ENCODE measurements at regions not wholly inside any gene's neighbourhood (a gene's known extent, or its start where the extent isn't known, plus 50 kb on each side); places are given as distances from the start of the nearest gene placed in this dataset.
A peak's percentile ranks its signal among the peaks of the same experiment; 100 is the strongest.

DNA sequence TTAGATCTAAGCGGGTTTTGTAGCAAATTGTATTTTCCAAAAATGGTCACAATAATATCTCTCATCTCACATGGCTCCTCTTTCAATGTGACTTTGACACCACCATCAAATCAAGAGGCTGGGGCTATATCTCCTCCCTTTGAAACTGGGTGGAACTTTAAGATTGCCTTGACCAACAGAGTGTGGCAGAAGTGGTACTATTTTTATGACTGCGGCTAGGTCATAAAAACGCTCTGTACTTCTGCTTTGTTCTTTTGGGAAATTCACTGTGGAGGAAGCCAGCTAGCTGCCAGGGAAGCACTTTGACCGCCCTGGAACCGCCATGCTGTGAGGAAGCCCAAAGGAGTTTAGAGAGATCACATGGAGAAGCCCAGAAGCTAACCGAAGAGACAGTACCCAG is 50.7 kb upstream of the ACOT11 start:
- DNase-seq, result no peak

DNA sequence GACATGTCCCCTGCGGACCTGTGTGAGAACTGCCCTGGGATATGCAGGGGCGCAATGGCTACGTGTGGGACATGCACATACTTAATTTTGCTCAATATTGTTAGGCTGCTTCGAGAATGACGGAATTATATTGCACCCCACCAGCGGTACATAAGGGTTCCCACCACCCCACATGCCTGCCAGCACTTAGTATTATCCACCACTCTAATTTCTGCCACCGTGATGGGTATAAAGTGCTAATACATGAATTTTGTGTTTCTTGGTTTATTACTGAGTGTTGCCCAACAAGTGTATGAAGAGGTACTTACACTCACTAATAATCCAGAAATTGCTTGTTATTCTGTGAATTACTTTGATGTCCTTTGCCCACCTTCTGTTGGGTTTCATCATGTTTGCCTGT is 52.1 kb upstream of the ACOT11 start:
- DNase-seq, result no peak

GRCh38 chr1:54493608-54494007 is 54.4 kb upstream of the ACOT11 start:
- no peak for DNase-seq

DNA sequence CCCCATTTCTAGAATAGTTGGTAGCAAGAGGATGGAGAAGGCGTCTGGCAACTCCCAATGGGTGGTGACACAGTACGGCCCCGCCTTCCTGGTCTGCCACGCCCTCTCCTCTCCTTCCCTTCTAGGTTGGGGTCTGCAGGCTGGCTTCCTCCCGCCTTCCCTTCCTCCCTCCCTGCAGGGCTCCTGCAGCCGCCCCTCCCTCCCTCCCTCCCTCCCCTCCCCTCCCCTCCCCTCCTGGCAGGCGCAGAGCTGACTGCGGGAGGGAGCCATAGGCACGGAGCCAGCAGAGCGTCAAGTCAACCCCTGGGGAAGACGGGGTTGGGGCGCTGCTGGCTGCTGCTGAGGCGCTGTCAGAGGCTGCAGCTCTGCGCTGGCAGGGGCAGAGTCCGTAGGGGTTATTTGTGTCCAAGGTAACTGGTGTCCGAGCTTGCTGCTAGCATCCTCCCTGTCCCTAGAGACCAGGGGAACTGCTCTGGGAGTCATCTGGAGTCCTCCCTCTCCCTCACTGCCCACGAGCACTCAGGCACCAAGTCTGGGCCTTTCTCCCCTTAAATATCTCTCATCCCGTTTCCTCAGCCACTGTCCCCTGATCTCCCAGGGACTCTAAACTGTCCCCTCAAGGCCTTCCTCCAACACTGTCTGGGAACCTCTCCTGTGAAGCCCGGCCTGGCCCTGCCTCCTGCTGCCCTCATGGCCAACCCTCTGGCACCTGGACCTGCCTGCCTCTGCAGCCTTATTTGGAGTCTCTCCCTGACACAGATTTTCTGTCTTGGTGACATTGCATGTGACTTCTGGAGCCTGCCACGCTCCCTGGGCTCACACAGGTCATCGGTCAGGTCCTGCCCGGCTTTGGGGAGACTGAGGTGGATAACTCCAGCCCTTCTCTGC is 57.4 kb upstream of the ACOT11 start:
- peak in 6 of 51 donors; percentile 2 to 25 (median 18) for DNase-seq

DNA sequence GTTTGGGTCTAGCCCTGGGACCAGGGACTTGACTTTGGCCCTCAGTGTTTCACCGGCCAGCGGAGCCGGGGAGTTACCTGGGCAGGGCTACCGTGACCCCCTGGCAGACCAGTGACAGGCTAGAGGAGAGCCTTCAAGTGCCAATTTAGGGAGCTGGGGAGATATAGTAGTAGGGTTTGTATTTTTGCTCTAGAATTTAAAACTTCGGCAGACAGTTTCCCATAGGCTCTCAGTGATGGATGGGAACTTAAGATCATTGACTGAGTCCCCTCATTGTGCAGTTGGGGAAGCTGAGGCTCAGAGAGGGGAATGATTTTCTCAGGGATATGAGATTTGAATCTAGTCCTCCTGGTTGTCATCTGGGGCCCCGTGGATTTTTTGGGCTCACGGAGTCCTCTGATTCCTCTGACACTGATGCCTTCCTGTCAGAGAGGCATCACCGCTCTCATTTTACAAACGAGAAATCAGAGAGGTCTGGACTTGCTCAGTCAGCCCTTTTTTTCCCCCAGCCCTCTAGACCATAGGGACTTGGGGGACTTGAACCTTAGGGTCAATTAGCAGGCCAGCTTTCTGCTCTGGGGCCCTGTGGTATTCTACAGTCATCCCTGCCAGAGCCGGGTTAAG is 58.3 kb upstream of the ACOT11 start:
- no peak for DNase-seq

- DNase-seq, result peak in 50 of 51 donors; percentile 24 to 87 (median 66)
These were observed 59.0 kb upstream of the ACOT11 start for GRCh38 chr1:54488779-54489626.

DNA sequence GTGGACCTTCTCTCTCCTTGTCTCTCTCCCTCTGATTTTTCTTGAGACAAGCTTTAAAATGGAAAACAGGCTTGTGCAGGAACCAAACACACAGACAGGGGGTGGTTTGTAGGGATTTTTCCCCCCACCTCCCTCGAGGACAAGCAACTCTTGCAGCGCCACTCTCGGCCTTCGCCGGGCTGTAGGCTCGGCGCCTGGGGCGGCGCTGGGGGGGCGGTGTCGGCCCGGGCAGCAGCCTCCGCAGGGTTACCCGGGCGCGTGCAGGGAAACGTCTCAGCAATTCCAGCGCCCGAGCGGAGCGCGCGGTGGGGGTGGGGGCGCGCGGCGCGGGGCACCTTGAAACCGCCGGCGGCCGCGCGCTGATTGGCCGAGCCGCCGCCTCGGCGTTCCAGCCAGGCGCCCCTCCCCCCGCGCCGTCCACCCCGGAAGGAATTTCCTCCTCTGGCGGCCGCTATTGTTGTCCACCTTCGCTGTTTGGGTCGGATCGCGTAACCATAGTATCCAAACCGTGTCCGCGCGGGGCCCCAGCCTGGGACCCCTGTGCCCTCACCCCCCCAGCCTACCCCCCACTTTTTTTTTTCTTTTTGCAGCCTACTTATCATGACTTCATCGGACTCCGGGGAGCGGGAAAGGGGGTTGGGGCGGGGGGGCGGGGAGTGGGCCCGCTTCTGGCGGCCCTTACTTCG is 59.8 kb upstream of the ACOT11 start:
- DNase-seq, result peak; percentile 51 to 95 (median 82)

GRCh38 chr1:54487571-54488050 is 60.4 kb upstream of the ACOT11 start:
- DNase-seq, result peak in 39 of 51 donors; percentile 23 to 84 (median 51)

DNA sequence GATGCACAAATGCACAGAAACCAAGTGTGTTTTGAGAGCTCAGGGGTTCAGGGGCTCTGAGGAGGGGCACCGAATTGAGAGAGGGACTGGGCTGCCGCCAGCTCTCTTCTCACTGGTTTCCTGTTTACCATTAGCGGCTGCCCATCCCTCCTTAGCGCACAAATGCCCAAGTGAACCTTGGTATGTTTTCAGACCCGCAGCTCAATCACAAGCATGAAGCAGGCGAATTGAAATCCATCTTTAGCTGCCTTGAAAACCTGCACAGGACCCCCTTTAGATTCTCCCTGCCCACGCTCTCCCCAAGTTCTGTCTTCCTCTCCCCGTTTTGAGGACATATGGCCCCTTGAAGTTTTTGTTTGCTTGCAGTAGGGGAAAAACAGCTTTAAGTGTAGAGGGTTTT is 61.1 kb upstream of the ACOT11 start:
- DNase-seq, result no peak

DNA sequence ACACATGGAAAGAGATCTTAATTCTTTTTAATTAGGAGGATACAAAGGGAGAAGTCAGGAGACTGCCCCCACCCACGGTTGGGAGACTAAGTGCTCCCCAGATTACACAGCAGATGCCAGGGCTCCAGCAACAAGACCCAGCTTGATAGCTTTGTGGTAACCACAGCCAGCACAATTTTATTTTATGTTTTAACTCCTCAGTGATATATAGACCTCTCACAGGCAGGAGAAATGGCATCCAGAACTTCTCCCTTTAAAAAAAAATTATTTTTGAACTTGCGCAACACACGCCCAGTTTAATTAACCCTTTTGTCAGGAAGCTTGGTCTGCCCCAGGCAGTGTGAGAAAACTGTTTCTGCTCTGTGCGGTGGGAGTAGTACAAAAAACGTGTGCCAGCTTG is 62.6 kb upstream of the ACOT11 start:
- no peak for DNase-seq

- no peak for DNase-seq
These were observed 64.1 kb upstream of the ACOT11 start for GRCh38 chr1:54483875-54484437.

DNA sequence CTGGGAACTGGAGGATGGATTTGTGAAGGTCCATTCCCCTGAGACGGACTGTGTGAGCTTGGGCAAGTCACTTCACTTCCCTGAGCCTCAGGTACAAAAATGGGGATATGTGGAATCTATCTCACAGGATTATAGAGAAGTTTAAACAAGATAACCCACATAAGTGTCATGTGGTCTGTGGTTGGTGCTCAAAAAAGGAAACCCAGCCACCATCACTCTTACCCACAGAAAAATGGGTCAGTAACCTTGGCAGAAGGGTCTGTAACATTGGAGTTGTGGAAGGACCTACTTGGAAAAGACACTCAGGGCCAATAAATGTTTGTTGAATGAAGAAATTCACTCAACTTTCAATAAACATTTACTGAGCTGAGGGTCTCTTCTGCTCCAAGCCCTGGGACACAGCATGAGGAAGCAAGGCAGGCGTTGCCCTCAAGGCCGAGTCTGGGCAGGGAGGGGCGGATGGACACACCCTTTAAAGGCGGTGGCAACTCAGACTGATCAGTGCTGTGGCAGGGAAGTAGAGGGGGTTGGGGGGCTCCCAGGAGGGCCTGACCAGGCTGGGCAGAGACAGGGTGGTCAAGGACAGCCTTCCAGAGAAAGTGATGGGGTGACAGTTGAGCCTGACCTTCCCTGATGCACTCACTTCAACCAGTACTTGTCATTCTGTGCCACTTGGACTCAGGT is 66.7 kb upstream of the ACOT11 start:
- no peak for DNase-seq

DNA sequence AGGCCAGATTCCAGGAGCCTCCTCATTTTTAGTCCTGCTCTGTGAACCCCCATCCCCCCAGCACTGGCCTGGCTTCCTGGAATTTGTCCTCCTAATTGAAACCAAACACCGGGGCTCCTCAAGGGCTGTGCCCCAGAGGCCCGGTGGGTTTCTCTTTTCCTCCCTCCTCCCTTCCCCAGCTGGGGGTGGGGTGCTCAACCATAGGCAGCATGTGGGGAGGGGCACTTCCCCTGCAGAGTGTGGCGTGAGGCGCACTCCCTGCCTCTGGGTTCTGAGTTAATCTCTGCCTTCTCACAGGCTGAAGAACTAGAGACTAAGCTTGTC is 67.5 kb upstream of the ACOT11 start:
- DNase-seq, result no peak

DNA sequence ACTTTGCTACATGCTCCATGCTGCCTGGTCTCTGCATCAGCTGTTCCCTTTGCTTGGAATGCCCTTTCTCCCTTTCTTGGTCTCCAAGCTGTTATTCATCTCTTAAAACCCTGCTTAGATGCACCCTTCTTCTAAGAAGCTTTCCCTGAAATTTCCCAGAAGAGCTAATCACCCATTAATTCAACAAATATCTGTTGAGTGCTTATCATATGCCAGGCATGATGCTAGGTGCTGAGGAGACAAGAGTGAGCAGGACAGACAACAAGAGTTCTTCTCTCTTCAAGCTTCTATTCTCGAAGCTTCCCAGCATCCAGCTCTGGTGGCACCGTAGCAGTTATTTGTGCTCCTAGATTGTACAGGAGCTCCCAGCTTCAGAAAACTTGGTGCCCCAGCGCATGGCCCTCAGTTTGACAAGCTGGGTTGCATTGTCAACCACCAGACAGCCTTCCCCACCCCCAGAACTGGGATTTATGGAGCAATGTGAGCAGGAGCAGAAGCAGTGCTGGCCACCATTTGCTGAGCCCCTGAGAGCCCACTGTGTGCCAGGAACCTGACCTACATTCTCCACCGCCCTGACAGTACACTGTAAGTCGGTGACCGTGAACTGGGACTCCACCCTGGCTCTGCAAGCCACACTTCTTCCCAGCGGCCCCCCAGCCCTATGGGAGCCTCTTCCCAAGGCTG is 68.0 kb upstream of the ACOT11 start:
- no peak for DNase-seq

GRCh38 chr1:54479251-54479650 is 68.8 kb upstream of the ACOT11 start:
- no peak for DNase-seq

DNA sequence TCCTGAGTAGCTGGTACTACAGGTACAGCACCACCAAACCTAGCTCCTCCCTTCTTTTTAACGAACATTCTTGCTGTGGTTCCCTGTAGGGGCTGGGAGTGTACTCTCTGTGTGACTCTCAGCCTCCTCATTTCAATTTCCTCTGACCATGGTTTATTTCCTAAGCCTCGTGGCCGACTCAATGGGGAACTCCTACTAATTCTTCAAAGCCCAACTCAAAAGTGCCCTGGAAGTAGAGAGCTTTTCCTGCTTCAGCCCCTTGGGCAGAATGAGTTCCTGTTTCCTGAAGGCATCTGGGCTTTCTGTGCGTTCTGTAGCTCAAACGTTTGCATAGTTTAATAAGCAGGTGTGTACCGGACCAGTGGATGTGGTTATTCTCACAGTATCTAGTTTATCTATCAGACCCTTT is 70.9 kb upstream of the ACOT11 start:
- DNase-seq, result no peak

DNA sequence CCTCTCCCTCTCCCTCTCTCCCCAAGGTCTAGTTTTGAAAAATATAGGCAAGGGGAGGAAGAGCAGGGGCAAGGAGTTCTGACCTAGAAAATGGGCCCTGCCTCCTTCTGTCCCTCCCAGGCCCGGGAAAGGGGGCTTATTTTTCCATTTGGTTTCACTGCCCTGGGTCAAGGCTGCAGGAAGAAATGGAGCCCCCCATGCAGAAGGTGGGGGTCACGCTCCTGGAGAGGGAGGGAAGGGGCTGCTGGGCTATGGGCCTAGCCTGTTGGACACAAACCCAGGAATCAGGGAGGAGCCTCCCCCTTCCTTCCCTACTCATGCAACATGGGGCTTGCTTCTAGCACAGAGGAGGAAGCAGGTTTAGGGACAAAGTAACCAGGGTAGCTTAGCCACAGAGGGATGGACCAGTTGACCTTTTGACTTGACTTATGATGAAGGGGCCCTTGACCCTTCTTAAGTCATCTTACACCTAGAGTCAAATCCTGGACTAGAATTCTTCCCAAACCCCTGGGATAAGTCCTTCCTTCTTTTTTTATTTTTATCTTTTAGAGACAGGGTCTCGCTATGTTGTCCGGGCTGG is 70.4 kb upstream of the SSBP3 start:
- DNase-seq, result no peak

DNA sequence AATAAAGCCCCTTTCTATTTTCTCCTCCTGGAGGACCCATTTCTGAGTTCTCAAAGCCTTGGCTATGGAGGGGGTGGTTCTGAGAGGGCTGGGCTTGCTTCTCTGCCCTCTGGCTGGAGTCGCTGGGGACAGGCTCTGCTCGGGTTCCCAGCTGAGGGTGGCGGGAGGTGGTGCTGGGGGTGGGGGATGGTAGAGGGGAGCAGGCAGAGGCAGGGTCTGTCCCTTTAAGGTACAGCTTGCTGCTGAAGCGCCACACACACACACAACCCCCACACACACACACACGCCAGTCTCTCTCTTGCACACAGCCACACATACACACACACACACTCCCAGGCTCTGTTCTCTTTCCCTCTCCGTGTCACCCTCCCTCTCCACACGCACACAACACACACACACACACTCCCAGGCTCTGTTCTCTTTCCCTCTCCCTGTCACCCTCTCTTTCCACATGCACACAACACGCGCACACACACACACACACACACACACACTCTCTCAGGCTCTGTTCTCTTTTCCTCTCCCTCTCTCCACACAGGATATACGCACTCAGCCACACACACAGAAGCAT is 69.8 kb upstream of the SSBP3 start:
- peak in 10 of 51 donors; percentile 4 to 57 (median 30) for DNase-seq

GRCh38 chr1:54475357-54475881 is 69.2 kb upstream of the SSBP3 start:
- peak in 4 of 51 donors; percentile 18 to 31 (median 20) for DNase-seq

Measured in hypothalamus (tissue), 51 donors.